HG02852 (cell line): ENCODE measurements at regions not wholly inside any gene's neighbourhood (a gene's known extent, or its start where the extent isn't known, plus 50 kb on each side); places are given as distances from the start of the nearest gene placed in this dataset.
A peak's percentile ranks its signal among the peaks of the same experiment; 100 is the strongest.

Experiments used
- ATAC-seq: cut with Tn5 transposase; IDR thresholded peaks from one replicate; pipeline ENCODE4 v1.9.1; 2021; ENCODE audit warnings: mild to moderate bottlenecking, moderate library complexity; ENCODE audit not compliant: unreplicated experiment

GRCh38 chr10:2953495-2953894 lies 113.9 kb upstream of the PFKP start:
- no peak for ATAC-seq

GRCh38 chr10:2951235-2951835 lies 116.0 kb upstream of the PFKP start:
- ATAC-seq: no peak

- no peak for ATAC-seq
These were observed 116.8 kb upstream of the PFKP start for GRCh38 chr10:2950546-2950945.

DNA sequence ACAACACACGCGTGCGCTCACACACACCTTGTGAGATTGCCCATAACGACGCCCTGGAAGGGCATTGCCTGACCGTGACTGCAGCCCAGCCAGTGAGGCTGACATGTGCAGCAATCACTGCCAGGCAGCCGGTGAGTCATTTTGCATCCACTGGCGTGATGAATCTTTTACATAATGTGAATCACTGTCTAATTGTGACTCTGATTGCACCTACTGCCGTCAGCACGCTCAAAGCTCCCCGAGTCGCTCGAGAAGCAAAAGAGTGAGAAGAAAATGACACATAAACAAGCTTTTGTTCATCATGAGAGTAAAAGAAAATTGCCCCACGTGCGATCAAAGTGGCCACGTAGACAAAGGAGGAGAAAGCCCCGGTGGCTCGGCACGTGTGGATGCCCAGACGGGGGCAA lies 117.4 kb upstream of the PFKP start:
- peak; percentile 34 for ATAC-seq

DNA sequence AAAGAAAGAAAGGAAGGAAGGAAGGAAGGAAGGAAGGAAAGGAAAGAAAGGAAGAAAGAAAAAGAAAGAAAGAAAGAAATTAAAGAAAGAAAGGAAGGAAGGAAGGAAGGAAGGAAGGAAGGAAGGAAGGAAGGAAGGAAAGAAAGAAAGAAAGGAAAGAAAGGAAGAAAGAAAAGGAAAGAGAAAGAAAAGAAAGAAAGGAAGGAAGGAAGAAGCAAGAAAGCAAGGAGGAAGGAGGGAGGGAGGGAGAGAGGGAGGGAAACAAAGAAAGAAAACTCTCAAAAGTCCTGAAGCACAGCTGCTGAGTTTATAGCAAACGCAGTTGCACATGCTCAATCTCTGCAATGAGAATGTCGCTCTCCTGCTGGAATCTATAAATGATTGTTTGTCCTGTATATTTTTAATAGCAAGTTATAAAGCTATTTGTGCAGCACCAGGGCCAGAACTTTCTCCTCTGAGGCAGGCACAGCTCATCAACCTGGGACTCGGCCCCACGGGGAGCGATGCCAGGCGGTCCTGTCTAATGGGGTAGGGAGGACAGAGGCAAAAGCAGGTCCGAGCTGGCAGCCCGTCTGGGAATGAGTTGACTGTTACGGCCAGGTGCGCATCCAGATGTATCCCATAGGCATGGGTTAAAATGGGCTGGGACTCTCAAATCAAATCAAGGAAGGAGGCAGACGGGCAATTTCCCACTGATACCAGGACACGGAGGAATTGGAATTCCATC lies 118.0 kb upstream of the PFKP start:
- no peak for ATAC-seq

DNA sequence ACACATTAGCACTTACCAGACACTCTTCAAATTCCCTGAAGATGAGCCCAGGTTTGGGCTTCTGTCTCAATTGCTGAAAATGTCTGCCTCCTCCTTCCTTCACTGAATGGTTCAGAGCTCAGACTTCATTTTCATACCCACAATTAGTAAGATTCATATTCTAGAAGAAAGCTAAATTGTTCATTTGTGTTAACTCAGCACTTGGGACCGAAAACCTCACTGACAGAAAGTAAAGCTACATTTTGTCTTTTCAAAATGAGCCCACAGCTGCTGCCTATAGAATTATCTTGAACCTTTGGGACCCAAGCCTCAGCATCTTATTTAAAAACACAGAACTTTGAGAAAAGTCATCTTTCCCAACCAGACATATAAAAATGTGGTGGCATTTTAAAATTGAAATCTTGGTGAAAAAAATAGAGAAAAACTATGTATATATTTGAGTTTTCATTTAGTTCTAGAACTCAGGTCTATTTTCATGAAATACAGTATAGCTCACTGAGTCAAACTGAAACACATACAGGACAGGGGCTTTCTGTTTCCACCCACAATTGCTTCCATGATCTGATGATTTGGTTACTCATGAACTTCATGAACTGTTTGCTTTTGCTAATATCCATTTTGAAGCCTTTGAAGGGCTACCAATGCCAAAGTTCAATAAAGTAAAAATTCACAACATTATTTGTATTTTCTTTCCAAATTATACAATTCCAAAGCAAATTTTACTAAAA lies 119.1 kb upstream of the PFKP start:
- ATAC-seq: peak; percentile 83

DNA sequence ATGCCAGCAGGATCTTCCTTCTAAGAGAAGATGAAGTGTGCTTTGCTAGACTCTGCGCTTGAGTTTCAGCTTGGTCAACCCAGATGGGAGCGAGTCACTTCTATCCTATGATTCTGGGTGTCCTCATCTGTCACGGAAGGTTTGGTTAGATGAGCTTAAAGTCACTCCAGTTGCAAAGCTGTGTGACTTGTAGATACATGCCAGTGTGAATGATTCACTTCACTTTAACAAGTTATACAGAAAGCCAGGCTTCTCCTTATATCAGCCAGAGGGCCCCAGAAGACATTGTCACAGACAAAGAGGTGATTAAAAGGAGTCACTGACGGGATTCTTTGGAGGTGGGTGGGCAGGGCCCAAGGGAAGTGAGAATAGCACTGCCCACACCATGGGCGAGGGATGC lies 122.6 kb upstream of the PFKP start:
- no peak for ATAC-seq

GRCh38 chr10:2943932-2944614 lies 123.3 kb upstream of the PFKP start:
- ATAC-seq: no peak

- no peak for ATAC-seq
These were observed 124.4 kb upstream of the PFKP start for GRCh38 chr10:2942938-2943337.

DNA sequence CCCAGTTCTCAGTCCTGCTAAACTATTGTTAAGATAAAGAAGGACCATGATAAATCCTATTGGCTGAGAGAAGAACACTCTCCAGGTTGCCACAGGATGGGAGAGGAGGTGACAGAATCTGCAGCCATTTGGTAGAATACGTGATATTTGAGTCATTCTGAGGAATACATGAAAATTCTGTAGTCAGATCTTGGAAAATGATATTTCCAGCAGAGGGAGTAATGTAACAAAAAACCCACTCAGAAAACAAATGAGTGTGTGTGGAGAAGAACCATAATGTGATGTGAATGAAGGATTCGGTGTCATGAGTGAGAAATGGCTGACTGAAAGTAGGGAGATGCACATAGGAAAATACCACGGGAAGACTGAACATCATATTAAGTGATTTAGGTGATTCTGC lies 128.5 kb upstream of the PFKP start:
- ATAC-seq: no peak

GRCh38 chr10:2936816-2937215 lies 130.5 kb upstream of the PFKP start:
- no peak for ATAC-seq

DNA sequence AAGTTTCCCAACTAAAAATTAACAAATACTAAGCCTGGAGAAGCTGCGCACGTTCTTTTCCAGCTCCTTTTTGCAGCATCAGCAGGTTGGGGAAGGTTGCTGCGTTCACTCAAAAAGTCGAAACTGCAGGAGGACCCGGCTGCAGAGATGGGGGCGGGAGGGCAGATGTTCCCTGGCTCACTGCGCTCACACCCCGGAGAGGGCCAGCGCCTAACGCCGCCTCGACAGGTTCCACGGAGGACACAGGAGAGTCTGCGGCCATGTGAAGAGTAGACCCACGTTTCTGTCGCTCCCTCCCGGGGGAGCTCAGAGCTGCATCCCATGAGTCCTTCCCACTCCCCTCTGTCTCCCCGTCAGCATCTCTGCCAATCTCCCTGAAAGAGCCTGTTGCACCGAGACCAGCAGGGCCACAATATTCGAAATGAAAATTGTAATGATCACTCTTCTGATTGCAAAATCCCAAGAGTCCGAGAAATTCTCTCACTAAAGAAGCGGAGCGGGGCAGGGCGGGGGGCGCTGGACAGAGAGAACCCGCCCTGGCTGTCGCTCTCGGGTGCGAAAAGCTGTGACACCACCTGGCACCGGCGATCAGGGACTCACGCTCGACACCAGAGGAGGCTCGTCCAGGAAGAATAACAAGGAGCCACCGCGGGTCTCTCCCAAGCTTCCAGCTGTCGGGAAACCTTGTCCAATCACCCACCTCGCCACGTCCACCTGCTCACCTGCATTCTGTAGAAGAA lies 131.5 kb upstream of the PFKP start:
- no peak for ATAC-seq

DNA sequence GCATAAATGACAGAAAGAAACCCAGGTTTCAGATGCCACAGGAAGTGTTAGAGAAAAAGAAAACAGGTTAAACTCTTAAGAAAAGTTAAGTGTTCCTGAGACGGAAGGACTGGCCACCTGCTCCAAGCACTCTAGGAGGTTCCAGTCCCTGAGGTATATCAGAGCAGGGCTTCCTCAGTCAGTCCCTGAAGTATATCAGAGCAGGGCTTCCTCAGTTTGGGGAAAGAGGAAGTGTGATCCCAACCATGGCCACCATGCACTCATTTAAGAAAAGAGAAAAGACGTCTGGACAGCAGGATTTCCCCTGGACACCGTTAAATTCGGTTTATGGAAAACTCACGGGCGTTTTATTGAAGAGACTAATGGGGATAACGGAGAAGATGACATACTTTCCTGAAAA lies 133.4 kb upstream of the PFKP start:
- no peak for ATAC-seq

- no peak for ATAC-seq
These were observed 133.8 kb upstream of the PFKP start for GRCh38 chr10:2933519-2933918.

- ATAC-seq: no peak
These were observed 134.3 kb upstream of the PFKP start for GRCh38 chr10:2933071-2933470.

DNA sequence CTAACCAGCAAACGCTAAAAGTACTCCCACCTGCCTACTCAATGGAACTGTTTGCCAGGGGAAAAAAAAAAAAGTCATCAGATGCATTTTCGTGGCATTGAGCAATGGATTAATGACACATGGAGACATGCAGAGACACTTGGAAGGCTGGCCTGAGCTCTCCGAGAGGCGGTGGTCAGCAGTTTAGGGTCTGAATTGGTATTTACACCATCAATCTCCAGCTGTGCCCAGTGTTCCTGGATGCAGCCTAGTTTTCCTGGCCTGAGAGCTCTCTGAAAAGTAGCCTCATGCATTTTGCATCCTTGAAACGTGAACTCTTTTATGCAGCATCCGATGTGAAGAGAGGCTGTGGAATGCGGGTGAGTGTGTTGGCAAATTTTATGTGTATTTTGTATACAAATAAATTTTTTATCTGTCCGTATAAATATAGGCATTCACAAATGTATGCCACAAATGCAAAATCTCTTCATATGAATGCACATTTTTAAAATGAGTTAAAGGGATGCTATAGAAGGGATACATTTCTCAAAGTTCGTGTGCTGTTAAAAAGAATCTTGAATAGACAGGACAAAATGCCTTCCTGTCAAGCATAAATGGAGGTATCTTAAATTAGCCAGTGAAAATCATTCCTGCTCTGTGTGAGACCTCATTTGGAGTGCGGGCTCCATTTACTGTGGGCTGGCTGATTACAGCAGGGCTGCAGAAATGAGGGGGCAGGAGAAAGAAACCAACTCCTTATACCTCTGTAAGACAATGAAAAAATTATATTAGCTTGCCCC lies 137.7 kb upstream of the PFKP start:
- ATAC-seq: no peak

- peak; percentile 93 for ATAC-seq
These were observed 139.1 kb upstream of the PFKP start for GRCh38 chr10:2927958-2928840.

DNA sequence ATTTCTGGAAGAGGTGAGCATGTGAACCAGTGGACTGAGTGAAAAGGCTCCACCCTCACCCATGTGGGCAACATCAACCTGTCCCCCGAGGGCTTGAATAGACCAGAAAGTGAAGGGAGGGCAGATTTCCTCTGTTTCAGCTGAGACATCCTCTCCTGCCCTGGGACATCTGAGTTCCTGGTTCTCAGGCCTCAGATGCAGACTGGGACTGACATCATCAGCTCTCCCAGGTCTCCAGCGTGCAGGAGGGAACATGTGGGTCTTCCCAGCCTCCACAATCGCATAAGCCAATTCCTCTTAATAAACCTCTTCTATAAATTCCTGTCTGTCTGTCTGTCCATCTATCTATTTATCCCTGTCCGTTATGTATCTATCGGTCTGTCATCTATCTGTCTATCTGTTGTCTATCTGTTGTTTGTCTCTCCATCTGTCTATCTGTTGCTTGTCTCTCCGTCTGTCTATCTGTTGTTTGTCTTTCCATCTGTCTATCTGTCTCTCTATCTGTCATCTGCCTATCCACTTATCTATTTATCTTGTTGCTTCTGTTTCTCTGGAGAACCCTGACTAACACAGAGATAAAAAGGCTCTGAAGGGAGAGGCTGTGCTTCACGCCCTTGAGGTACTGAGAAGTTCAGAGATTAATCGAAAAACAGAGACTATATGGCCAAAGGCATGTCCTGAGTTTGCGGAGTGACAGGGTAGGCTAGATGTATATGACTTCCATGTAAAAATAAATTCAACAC lies 140.3 kb upstream of the PFKP start:
- ATAC-seq: no peak
